ENCODE measurements at regions not wholly inside any gene's neighbourhood (a gene's known extent, or its start where the extent isn't known, plus 50 kb on each side); places are given as distances from the start of the nearest gene placed in this dataset.
A peak's percentile ranks its signal among the peaks of the same experiment; 100 is the strongest.
"Not testable (repeated sequence)": the region's sequence is repeated elsewhere in the genome, so short reads cannot be mapped to it uniquely, and the experiment has no call there.

- intact Hi-C loops (cut with DNase I) = not testable (repeated sequence)
Observed at GRCh38 chr2:95681589-95682081, 89.8 kb downstream of the TRIM43 start.

GRCh38 chr2:95682889-95683517 is 91.2 kb downstream of the TRIM43 start:
- intact Hi-C loops (cut with DNase I); DNase-seq (ENCODE audit: missing footprints): not testable (repeated sequence)
- peak; percentile 38 for ATAC-seq

More at GRCh38 chr2:95681589-95682081, 89.8 kb downstream of the TRIM43 start:
- peak; percentile 86 for ATAC-seq
- DNase-seq (ENCODE audit: missing footprints) = not testable (repeated sequence)

GRCh38 chr2:95685513-95685912 is 93.7 kb downstream of the TRIM43 start:
- DNase-seq (ENCODE audit: missing footprints) (no peak), ATAC-seq (no peak)
- intact Hi-C loops (cut with DNase I) = no loop called here

GRCh38 chr2:95686056-95686825 is 94.4 kb downstream of the TRIM43 start:
- intact Hi-C loops (cut with DNase I); ATAC-seq; DNase-seq (ENCODE audit: missing footprints): not testable (repeated sequence)

- intact Hi-C loops (cut with DNase I); ATAC-seq; DNase-seq (ENCODE audit: missing footprints): not testable (repeated sequence)
Observed at GRCh38 chr2:95687852-95688251, 96.1 kb downstream of the TRIM43 start.

GRCh38 chr2:95691210-95691609 is 99.4 kb downstream of the TRIM43 start:
- ATAC-seq; intact Hi-C loops (cut with DNase I); DNase-seq (ENCODE audit: missing footprints): not testable (repeated sequence)

GRCh38 chr2:95693071-95693846 is 101.5 kb downstream of the TRIM43 start:
- intact Hi-C loops (cut with DNase I); DNase-seq (ENCODE audit: missing footprints): not testable (repeated sequence)
- ATAC-seq = peak; percentile 60

GRCh38 chr2:95695613-95696012 is 103.8 kb downstream of the TRIM43 start:
- DNase-seq (ENCODE audit: missing footprints) (peak; percentile 90), ATAC-seq (peak; percentile 88)
- intact Hi-C loops (cut with DNase I) = no loop called here

- DNase-seq (ENCODE audit: missing footprints) (no peak), ATAC-seq (no peak)
- intact Hi-C loops (cut with DNase I) = no loop called here
Observed at GRCh38 chr2:95698146-95698545, 106.3 kb downstream of the TRIM43 start.

GRCh38 chr2:95699201-95700184 is 107.7 kb downstream of the TRIM43 start:
- ATAC-seq; DNase-seq (ENCODE audit: missing footprints); intact Hi-C loops (cut with DNase I): not testable (repeated sequence)

GRCh38 chr2:95700519-95700918 is 108.7 kb downstream of the TRIM43 start:
- intact Hi-C loops (cut with DNase I) = no loop called here
- no peak for ATAC-seq

GRCh38 chr2:95702471-95702870 is 110.7 kb downstream of the TRIM43 start:
- DNase-seq (ENCODE audit: missing footprints) = no peak
- intact Hi-C loops (cut with DNase I) = no loop called here
- no peak for ATAC-seq

More at GRCh38 chr2:95700519-95700918, 108.7 kb downstream of the TRIM43 start:
- no peak for DNase-seq (ENCODE audit: missing footprints)

GRCh38 chr2:95707161-95707560 is 115.4 kb downstream of the TRIM43 start:
- DNase-seq (ENCODE audit: missing footprints); intact Hi-C loops (cut with DNase I); ATAC-seq: not testable (repeated sequence)

GRCh38 chr2:95707837-95708236 is 116.0 kb downstream of the TRIM43 start:
- ATAC-seq = no peak
- intact Hi-C loops (cut with DNase I) = no loop called here
- DNase-seq (ENCODE audit: missing footprints) = no peak

- ATAC-seq = no peak
- no peak for DNase-seq (ENCODE audit: missing footprints)
- intact Hi-C loops (cut with DNase I) = no loop called here
Observed at GRCh38 chr2:95709831-95710230, 118.0 kb downstream of the TRIM43 start.

- ATAC-seq; DNase-seq (ENCODE audit: missing footprints); intact Hi-C loops (cut with DNase I): not testable (repeated sequence)
Observed at GRCh38 chr2:95713470-95714177, 121.8 kb downstream of the TRIM43 start.

GRCh38 chr2:95714398-95714797 is 122.6 kb downstream of the TRIM43 start:
- ATAC-seq; intact Hi-C loops (cut with DNase I); DNase-seq (ENCODE audit: missing footprints): not testable (repeated sequence)

All from Right ventricle myocardium inferior (tissue), 1 donor.